NOMO-1 treated with dmso at 0.1 percent for 144 hours (cell line): ENCODE measurements at regions not wholly inside any gene's neighbourhood (a gene's known extent, or its start where the extent isn't known, plus 50 kb on each side); places are given as distances from the start of the nearest gene placed in this dataset.
A peak's percentile ranks its signal among the peaks of the same experiment; 100 is the strongest.

Source experiments
- DNase-seq: peaks from one replicate; lab custom pipeline; 2025; ENCODE audit not compliant: unreplicated experiment; lab: John Stamatoyannopoulos, UW

DNA sequence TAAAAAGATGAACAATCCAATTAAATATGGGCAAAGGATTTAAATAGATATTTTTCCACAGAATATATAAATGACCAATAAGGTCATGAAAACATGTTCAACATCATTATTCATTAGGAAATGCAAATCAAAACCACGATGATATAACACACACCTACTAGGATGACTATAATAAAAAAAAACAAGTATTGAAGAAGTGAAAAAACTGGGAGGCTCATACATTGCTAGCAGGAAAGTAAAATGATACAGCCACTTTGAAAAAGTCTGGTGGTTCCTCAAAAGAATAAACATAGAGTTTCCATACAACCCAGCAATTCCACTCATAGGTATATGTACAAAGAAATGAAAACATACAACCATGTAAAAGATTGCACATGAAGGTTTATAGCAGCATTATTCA lies 75.7 kb upstream of the RAB4A start:
- DNase-seq, result no peak

DNA sequence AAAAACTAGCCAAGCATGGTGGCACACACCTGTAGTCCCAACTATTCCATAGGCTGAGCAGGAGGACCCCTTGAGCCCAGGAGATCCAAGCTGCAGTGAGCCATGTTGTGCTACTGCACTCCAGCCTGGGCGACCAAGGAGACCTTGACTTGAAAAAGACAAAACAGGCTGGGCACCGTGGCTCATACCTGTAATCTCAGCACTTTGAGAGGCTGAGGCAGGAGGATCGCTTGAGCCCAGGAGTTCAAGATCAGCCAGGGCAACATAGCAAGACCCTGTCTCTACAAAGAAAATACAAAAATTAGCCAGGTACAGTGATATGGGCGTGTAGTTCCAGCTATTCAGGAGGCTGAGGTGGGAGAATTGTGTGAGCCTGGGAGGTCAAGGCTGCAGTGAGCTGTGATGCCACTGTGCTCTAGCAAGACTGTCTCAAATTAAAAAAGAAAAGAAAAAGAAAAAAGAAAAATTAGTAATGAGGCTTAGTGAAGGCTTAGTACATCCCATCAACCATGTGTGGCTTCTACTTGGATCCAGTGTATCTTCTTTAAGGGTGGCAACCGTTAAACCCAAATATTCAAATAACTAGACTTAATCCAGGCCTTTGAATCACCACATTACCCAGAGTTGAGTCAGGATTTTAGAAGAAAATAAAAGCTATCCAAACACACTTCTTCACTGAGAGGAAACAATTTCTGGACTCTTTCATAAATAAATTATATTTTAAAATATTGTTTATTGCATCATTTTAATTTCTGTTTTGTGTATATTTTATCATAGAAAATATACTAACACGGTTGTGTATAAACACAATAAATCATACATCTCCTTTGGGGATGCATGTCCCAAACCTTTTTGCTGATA lies 74.3 kb upstream of the RAB4A start:
- DNase-seq, result no peak

- DNase-seq, result no peak
These were observed 73.7 kb upstream of the RAB4A start for GRCh38 chr1:229197265-229197585.

DNA sequence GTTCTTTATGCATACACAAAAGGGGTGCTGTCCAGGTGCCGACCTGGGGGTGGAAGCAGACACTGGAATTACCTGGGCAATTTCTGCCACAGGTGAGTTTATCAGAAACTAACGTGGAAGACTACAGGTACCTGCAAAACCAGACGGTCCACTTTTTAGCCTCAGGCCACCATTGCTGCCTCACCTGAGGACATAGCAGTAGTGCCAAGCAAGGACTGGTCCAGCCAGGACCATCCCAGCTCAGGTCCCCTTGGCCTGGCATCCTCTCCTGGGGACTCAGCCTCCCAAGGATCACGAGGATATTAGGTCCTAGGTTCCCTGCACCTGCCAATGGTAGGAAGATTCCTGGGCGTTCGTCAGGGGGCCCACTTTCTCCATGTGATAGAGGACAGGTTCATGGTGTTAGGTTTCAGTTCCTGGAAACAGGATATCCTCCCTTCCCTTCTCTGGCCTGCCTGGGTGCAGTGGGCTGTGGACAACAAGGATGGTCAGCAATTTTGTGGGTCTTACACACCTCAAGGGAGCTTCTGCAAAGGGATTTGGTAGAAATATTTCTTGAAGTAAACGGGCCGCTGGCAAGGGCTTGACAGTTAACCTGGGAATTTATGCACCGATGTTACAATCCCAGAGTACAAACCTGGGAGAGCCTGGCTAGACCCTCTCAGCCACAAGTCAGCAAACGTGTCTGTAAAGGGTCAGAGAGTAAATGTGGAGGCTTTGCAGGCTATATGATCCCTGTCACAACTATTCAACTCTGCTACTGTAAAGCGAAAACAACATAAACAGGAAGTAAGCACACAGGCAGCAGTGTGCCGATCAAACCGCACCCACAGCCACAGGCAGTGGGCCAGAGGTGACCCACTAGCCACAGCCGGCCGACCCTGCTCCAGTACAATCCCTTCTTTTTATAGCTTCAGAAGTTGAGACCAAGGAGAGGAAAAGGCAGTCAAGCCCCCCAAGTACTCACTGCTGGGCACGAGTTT lies 71.4 kb upstream of the RAB4A start:
- peak; percentile 18 for DNase-seq

GRCh38 chr1:229203030-229203751 lies 67.7 kb upstream of the RAB4A start:
- DNase-seq, result no peak

GRCh38 chr1:229203991-229204632 lies 66.8 kb upstream of the RAB4A start:
- no peak for DNase-seq

DNA sequence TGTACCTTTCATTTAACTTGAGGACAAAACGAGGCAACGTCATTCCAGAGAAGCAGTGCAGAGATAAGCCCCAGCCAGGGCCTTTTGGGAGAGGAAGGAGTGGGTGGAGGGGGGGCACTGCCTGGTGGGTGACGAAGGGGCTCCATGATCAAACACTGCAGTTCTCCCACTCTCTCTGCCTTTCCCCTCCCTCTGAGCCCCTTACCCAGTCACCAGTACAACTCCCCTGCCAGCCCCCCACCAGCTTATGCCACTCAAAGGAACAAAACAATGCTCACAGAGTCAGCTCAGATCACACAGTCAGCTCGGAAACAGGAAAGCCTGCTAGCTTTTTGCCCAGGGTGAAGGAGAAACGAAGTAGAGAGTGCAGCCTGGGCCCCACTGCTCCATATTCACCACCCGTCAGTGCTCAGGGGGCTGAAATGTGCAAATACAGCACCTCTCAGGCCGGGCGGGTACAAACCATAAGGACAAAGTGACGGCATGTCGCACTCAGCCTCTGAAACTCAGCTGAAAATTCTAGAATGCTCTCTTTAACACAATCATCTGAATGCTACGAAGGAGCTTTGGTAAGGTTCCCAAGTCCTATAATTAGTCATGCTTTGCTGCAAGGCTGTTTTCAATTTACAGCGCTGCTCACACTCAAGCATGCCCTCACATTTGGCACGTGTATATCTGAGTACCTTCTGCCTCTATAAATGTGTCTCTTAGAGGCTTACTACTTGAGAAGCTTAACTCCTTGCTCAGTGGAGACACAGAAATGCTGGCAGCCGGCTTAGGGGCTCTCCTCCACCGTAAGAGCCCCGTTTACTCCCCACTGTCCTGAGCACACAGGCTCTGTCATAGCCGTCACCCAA lies 65.8 kb upstream of the RAB4A start:
- no peak for DNase-seq

DNA sequence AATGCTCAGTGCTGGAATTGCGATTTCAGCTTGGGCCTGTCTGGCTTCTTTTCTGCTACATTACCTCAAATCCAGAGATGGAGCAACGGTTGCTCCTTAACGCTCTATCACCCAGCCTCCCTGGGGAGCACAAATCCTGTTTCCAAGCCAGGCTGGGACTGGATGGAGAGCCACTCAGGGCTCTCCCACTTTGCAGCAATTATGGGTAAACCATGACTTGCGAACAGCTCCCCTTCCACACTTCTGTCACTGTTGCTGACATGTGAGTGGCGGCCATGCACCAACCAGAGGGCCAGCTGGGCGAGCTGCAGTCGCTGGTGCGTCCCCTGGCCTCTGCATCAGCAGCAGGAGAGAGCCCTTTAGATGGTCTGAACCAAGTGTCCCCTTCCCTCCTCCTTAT lies 65.1 kb upstream of the RAB4A start:
- DNase-seq, result no peak

DNA sequence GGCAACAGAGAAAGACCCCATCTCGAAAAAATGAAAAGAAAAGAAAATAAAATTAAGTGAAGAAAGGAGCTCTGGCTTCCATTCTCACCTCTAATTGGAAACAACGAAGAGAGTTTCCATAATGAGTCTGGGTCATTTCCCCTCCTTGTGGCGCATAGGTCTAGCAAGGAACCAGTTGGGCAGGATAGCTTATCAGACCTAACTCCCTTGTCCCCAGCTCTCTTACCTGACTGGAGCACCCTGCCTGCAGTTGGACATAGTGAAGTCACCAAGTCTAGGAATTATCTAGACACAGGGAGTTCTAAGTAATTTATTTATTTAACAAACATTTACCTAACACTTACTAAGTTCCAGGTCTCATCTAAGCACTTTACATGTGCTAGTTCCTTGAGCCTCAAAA lies 63.0 kb upstream of the RAB4A start:
- no peak for DNase-seq

DNA sequence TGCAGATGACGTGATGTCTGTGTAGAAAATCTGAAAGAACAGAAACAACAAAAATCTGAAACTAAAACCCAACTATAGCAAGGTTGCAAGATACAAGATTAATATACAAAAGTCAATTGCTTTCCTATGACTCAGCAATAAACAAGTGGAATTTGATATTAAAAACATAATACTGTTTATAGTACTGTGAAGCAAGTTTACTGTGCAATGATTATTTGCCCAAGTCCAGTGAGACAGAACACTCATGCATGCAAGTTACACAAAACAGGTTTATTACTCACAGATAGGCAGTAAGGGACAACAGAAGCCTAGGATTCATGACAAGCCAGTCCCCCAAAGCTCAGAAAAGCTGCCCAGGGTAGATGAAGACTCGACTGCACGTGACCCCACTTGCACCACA lies 62.4 kb upstream of the RAB4A start:
- DNase-seq, result no peak

DNA sequence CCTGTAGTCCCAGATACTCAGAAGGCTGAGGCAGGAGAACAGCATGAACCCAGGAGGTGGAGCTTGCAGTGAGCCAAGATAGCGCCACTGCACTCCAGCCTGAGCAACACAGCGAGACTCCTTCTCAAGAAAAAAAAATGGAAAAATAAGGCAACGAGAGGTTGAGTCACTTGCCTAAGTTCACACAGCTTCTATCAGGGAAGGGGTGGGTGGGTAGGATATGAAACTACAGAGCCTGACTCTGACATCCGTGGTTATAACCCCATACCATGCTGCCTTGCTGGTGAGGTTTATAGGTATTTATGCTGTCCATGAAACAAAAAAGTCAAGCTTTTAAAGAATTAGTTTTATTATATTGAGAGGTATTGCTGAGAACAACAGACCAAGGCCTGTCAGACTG lies 61.5 kb upstream of the RAB4A start:
- DNase-seq, result no peak

DNA sequence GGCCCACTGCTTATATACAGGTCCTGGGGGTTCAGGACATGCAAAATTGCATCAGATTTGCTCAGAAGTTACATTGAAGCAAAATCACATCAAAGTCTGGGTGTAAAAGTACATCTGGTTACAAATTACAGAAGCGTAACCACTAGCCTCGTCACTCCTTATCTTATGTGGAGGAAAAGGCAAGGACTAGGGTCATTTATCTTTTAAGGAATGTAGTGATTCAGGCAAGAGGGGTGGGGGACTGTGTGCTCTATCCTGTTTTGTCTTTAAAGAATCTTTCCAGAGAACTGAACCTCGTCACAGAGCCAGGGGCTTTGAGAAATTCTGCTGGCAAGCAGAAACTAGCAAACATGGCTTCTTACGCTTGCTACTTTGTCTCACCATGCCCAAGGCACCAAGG lies 61.1 kb upstream of the RAB4A start:
- no peak for DNase-seq

GRCh38 chr1:229210844-229211243 lies 60.1 kb upstream of the RAB4A start:
- DNase-seq, result no peak

GRCh38 chr1:229213797-229214196 lies 57.1 kb upstream of the RAB4A start:
- DNase-seq, result no peak

DNA sequence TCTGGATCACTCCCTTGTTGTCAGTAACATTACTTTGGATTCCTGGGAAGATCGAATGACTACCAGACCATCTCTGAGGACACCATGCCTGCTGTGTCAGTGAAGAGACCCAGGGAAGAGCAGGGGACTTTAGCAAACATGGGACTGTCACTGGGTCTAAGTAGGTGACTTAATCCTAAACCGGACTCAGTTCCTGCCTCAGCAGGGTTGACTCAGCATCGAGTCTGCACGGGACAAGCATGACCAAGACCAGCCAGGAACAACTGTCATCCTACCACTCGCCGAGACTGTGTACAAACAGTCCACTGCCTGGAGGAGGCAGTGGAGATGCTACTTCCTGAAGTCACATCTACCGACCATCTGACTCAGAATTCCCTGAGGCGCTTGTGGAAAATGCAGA lies 53.2 kb upstream of the RAB4A start:
- no peak for DNase-seq

DNA sequence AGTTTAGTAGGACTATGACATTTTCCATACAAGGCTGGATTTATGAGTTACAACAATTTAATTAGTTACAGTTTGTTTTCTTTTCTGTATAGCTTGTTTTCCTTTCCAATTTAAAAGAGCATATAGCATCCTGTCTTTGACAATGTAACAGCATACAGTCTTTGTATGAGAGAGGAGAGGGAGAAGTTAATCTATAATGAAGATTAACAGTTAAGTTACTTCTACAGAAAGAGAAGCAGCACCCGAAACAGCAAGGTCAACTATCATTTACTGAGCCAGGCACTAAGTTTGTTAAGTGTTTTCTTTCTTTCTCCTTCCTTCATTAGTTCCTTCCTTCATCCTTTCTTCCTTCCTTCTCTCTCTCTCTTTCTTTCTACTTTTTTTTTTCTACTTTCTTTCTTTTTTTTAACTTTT lies 52.3 kb upstream of the RAB4A start:
- DNase-seq, result no peak

GRCh38 chr1:229220163-229220846 lies 50.6 kb upstream of the RAB4A start:
- DNase-seq, result no peak

DNA sequence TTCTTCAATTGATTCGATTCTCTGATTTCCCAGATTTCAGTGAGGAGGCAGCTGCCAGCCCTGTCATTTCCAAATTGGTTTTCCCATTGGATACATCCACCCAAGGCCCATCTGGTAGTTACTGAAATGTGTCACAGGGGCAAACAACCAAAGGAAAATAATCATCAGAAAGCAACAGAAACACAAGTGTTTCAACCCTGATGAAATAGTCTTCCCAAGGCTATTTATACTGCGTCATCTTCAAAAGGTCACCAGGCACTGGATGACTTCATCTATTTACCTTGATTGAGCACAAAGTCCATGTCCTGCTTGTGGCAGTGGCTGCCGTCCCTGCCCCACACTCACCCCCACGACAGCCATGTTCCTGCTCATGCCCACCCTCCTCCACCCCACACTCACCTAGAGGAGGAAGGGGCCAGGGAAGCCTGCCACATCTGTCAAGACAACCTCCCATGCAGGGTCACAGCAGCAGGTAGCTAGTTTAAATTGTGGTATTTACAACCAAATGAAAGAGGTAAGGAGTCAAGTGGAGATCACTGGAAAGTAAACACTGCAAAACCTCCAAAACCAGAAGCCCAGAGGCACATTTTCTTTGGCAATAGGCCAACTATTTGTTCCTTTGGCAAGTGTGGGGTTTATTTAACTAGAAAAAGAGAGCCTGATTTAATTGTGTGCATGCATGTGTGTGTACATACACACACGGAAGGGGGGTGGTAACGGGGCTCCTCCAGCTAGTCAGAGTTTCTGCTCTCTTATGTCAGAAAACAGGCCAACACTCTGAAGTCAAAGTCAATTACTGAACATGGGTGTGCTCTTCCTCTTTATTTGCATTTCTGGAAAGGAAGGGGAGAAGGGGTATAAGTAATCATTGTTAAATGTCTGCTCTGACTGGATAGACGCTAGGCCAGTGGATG lies 49.5 kb upstream of the RAB4A start:
- DNase-seq, result peak; percentile 9
